Ishikawa (cell line): ENCODE measurements at regions not wholly inside any gene's neighbourhood (a gene's known extent, or its start where the extent isn't known, plus 50 kb on each side); places are given as distances from the start of the nearest gene placed in this dataset.

ENCODE experiments used
- CEBPB ChIP-seq: IDR thresholded peaks from 2 replicates; pipeline ENCODE4 v1.6.1; 2012
- CREB1 ChIP-seq: IDR thresholded peaks from 2 replicates; pipeline ENCODE4 v1.6.1; 2012; ENCODE audit warnings: low read depth
- EGR1 ChIP-seq: IDR thresholded peaks from 2 replicates; pipeline ENCODE4 v1.6.1; 2012
- EP300 ChIP-seq: IDR thresholded peaks from 2 replicates; pipeline ENCODE4 v1.6.1; 2012; ENCODE audit warnings: borderline replicate concordance
- FOXM1 ChIP-seq: IDR thresholded peaks from 2 replicates; pipeline ENCODE4 v1.6.1; 2012; ENCODE audit warnings: low read depth, borderline replicate concordance
- NFIC ChIP-seq: IDR thresholded peaks from 2 replicates; pipeline ENCODE4 v1.6.1; 2012
- RAD21 ChIP-seq: IDR thresholded peaks from 2 replicates; pipeline ENCODE4 v1.6.1; 2012; ENCODE audit warnings: low read depth
- TAF1 ChIP-seq: IDR thresholded peaks from 2 replicates; pipeline ENCODE4 v1.6.1; 2012; ENCODE audit warnings: low read depth, mild to moderate bottlenecking
- TCF12 ChIP-seq: IDR thresholded peaks from 2 replicates; pipeline ENCODE4 v1.6.1; 2012; ENCODE audit warnings: low read depth
- TEAD4 ChIP-seq: IDR thresholded peaks from 2 replicates; pipeline ENCODE4 v1.6.1; 2012
- YY1 ChIP-seq: IDR thresholded peaks from 2 replicates; pipeline ENCODE4 v1.6.1; 2012; ENCODE audit warnings: low read depth
- ZBTB7A ChIP-seq: IDR thresholded peaks from 2 replicates; pipeline ENCODE4 v1.6.1; 2012; ENCODE audit warnings: low read depth
- TF ChIP-seq, protein P1 (sequence below): IDR thresholded peaks from 2 replicates; pipeline ENCODE4 v1.6.1; 2012; ENCODE audit warnings: low read depth, mild to moderate bottlenecking
- TF ChIP-seq, protein P2 (sequence below): IDR thresholded peaks from 2 replicates; pipeline ENCODE4 v1.6.1; 2012
- TF ChIP-seq, protein P3 (sequence below): IDR thresholded peaks from 2 replicates; pipeline ENCODE4 v1.6.1; 2012

DNA sequence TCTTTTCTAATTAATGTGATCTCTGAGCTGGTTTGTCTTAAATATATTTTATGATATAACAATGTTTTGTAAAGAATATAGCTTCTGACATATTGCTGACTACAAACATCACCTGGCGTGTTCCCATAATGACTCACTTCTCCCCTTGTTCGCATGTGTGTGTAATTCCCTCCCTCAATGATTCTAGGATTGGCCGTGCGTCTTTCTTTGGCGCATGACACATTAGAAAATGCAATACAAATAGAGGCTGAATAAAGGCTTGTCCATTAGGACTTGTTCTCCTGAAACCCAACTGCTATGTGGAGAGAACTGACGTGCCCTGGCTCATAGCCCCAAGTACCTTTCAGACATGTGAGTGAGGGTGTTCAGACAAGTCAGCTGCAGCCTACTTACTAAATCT lies 159.7 kb upstream of the CDH20 start:
- no peak for TF ChIP-seq FOXM1
- no peak for TF ChIP-seq EP300
- no peak for TF ChIP-seq EGR1
- TF ChIP-seq, protein P1, sequence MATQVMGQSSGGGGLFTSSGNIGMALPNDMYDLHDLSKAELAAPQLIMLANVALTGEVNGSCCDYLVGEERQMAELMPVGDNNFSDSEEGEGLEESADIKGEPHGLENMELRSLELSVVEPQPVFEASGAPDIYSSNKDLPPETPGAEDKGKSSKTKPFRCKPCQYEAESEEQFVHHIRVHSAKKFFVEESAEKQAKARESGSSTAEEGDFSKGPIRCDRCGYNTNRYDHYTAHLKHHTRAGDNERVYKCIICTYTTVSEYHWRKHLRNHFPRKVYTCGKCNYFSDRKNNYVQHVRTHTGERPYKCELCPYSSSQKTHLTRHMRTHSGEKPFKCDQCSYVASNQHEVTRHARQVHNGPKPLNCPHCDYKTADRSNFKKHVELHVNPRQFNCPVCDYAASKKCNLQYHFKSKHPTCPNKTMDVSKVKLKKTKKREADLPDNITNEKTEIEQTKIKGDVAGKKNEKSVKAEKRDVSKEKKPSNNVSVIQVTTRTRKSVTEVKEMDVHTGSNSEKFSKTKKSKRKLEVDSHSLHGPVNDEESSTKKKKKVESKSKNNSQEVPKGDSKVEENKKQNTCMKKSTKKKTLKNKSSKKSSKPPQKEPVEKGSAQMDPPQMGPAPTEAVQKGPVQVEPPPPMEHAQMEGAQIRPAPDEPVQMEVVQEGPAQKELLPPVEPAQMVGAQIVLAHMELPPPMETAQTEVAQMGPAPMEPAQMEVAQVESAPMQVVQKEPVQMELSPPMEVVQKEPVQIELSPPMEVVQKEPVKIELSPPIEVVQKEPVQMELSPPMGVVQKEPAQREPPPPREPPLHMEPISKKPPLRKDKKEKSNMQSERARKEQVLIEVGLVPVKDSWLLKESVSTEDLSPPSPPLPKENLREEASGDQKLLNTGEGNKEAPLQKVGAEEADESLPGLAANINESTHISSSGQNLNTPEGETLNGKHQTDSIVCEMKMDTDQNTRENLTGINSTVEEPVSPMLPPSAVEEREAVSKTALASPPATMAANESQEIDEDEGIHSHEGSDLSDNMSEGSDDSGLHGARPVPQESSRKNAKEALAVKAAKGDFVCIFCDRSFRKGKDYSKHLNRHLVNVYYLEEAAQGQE, result no peak
- no peak for TF ChIP-seq TEAD4
- no peak for TF ChIP-seq CREB1
- TF ChIP-seq NFIC, result no peak

DNA sequence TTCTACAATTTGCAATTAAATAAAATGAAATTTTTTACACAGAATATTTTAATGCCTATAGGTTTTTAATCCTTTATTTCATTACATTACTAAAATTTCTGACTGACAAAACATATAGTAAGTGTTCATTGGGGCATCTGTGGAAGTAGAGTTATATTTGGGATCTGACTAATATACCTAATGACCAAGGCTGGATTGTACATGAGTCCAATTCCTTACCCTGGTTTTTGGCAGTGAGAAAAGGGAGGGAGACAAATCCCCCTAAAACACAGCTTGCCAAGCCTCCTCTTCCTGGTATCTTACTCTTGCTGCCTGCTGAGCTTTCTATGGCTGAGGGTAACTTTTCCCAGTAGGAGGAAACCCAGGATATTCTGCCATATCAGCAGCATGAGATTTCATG lies 149.4 kb upstream of the CDH20 start:
- TF ChIP-seq EP300 (no peak), TAF1 (no peak), EGR1 (no peak), FOXM1 (no peak), ZBTB7A (no peak), TEAD4 (no peak), YY1 (no peak), CEBPB (no peak), RAD21 (no peak), NFIC (no peak)
- TF ChIP-seq, protein P2, sequence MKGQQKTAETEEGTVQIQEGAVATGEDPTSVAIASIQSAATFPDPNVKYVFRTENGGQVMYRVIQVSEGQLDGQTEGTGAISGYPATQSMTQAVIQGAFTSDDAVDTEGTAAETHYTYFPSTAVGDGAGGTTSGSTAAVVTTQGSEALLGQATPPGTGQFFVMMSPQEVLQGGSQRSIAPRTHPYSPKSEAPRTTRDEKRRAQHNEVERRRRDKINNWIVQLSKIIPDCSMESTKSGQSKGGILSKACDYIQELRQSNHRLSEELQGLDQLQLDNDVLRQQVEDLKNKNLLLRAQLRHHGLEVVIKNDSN, result no peak
- TF ChIP-seq, protein P1, result no peak
- TF ChIP-seq, protein P3, sequence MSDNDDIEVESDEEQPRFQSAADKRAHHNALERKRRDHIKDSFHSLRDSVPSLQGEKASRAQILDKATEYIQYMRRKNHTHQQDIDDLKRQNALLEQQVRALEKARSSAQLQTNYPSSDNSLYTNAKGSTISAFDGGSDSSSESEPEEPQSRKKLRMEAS, result no peak

DNA sequence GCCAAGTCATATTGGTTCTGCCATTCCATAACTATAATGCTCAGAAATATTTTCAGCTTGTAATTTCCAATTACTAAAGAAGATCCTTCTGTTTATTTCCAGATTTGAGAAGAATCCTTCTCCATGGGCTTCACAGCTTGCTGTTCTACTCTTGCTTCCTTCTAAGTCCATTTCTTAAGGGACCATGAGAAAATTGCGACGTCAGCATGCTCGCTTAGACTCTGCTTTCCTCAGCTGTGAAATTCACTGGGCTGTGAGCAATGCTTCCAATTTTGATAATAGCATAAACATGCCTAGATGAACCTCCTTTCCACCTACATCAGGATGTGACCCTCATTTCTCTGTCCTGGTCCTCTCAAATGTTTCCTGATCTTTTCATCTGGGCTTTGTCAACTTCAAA lies 145.3 kb upstream of the CDH20 start:
- no peak for TF ChIP-seq NFIC

DNA sequence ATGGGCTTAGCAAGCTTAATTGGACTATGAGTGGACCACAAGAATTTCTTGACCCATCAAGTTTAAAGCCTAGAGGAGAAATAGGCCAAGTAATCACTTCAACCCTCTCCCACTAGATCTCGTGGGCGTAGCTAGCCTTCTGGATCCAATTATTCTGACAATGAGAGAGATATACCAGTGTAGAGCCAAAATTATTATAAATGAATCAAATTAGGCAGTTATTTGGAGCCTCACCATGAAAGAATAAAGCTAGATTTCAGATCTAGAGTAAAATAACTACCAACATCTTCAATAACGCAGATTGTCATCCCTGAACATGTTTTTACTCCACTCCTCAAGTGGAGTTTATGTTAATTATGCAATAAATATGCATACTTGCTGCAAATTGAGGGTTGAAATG lies 143.9 kb upstream of the CDH20 start:
- TF ChIP-seq TEAD4 (no peak), TCF12 (no peak)
- TF ChIP-seq, protein P3, result no peak

DNA sequence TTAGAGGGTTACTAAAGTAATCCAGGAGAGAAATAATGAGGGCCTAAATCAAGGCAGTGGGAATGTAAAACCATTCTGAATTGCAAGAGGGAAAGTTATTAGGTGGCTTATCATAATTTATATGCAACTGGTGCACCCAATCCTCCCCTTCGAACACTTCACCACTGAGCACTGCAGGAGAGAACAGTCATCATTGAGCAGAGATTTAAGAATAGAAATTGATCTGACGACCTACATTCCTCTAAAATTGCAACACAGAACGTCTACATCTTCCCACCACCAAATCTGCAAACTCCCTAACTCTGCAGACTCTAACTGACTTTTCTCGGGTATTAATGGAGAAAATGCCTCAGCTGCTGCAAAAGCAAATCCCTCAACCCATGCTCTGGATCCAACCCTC lies 138.5 kb upstream of the CDH20 start:
- TF ChIP-seq CREB1 (no peak), FOXM1 (no peak), ZBTB7A (no peak), TCF12 (no peak), TAF1 (no peak), YY1 (no peak), CEBPB (no peak), EGR1 (no peak), RAD21 (no peak)
- TF ChIP-seq, protein P1, result no peak

DNA sequence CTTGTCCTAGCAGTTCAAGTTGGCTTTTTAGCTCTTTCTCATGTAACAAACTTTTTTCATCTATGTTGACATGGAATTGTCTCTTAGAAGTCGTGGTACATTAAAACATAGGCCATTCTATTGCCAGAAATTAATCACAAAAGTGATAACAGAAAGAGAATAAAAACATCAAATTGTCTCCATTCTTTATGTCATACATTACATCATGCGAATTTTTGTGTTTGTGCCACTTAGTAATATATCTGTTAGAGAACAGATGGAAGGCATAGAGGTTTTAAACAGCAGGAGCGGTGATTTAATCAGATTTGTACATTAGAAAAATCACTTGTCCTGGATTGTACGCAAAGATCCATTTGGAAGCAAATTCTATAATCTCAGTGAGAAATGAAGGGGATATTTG lies 136.5 kb upstream of the CDH20 start:
- TF ChIP-seq TAF1 (no peak), CREB1 (no peak)

DNA sequence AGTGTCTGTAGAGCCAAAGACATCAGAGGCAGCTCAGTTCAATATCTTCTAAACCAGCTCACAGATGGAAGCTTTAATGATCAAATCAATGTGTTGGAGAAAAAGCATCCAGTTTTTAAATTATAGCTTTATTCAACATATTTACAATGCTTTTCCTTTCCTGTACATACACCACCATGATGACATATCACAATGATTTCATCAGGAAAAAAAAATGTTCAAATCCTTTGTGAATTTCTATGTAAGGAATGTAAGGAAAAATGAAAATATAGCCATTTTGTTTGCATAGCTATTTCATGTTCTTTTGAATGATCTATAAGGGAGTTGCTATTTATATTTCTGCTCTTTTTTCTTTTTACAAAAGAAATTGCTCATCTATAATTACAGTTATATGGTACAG lies 134.7 kb upstream of the CDH20 start:
- no peak for TF ChIP-seq YY1
- no peak for TF ChIP-seq NFIC
- TF ChIP-seq RAD21, result no peak
- TF ChIP-seq EGR1, result no peak
